ENCODE measurements at regions not wholly inside any gene's neighbourhood (a gene's known extent, or its start where the extent isn't known, plus 50 kb on each side); places are given as distances from the start of the nearest gene placed in this dataset.

- Histone ChIP-seq H3K9ac (ENCODE audit: low read depth, low read length) (no peak overlapping the region), H3K36me3 (ENCODE audit: insufficient read depth, low read depth, low read length) (no peaks in the 10 kb centered on the region), H3K27ac (ENCODE audit: low read length) (no peak overlapping the region), H3K9me3 (ENCODE audit: insufficient read depth, low read depth, low read length) (no peaks in the 10 kb centered on the region), H3K4me1 (ENCODE audit: insufficient read depth, low read length) (no peaks in the 10 kb centered on the region), H3K4me3 (ENCODE audit: low read length) (no peak overlapping the region), H3K27me3 (ENCODE audit: insufficient read depth, low read length) (no peaks in the 10 kb centered on the region)
Measured at GRCh38 chr18:33851546-33852078, 273.6 kb downstream of the ASXL3 start.

GRCh38 chr18:33849731-33850130, 271.7 kb downstream of the ASXL3 start:
- Histone ChIP-seq H3K9me3 (ENCODE audit: insufficient read depth, low read depth, low read length) (no peaks in the 10 kb centered on the region), H3K4me3 (ENCODE audit: low read length) (no peak overlapping the region), H3K9ac (ENCODE audit: low read depth, low read length) (no peak overlapping the region), H3K36me3 (ENCODE audit: insufficient read depth, low read depth, low read length) (no peaks in the 10 kb centered on the region), H3K4me1 (ENCODE audit: insufficient read depth, low read length) (no peaks in the 10 kb centered on the region), H3K27ac (ENCODE audit: low read length) (no peak overlapping the region), H3K27me3 (ENCODE audit: insufficient read depth, low read length) (no peaks in the 10 kb centered on the region)

GRCh38 chr18:33844232-33844631, 266.2 kb downstream of the ASXL3 start:
- Histone ChIP-seq H3K4me1 (ENCODE audit: insufficient read depth, low read length) (peaks cover 7% of the 10 kb centered on the region; the same call in 1 of the 2 replicates), H3K9ac (ENCODE audit: low read depth, low read length) (no peak overlapping the region), H3K36me3 (ENCODE audit: insufficient read depth, low read depth, low read length) (no peaks in the 10 kb centered on the region), H3K27ac (ENCODE audit: low read length) (no peak overlapping the region), H3K27me3 (ENCODE audit: insufficient read depth, low read length) (no peaks in the 10 kb centered on the region), H3K9me3 (ENCODE audit: insufficient read depth, low read depth, low read length) (no peaks in the 10 kb centered on the region), H3K4me3 (ENCODE audit: low read length) (no peak overlapping the region)

GRCh38 chr18:33841221-33841967, 263.4 kb downstream of the ASXL3 start:
- H3K9ac ChIP-seq (ENCODE audit: low read depth, low read length): no peak overlapping the region

GRCh38 chr18:33840212-33840593, 262.2 kb downstream of the ASXL3 start:
- Histone ChIP-seq H3K9ac (ENCODE audit: low read depth, low read length) (no peak overlapping the region), H3K4me1 (ENCODE audit: insufficient read depth, low read length) (peaks cover 18% of the 10 kb centered on the region; the same call in 1 of the 2 replicates), H3K36me3 (ENCODE audit: insufficient read depth, low read depth, low read length) (no peaks in the 10 kb centered on the region), H3K4me3 (ENCODE audit: low read length) (no peak overlapping the region), H3K27me3 (ENCODE audit: insufficient read depth, low read length) (no peaks in the 10 kb centered on the region), H3K9me3 (ENCODE audit: insufficient read depth, low read depth, low read length) (no peaks in the 10 kb centered on the region), H3K27ac (ENCODE audit: low read length) (no peak overlapping the region)

More at GRCh38 chr18:33841221-33841967, 263.4 kb downstream of the ASXL3 start:
- no peaks in the 10 kb centered on the region for H3K9me3 ChIP-seq (ENCODE audit: insufficient read depth, low read depth, low read length)
- no peaks in the 10 kb centered on the region for H3K27me3 ChIP-seq (ENCODE audit: insufficient read depth, low read length)
- peaks cover 18% of the 10 kb centered on the region; the same call in 1 of the 2 replicates for H3K4me1 ChIP-seq (ENCODE audit: insufficient read depth, low read length)
- no peaks in the 10 kb centered on the region for H3K36me3 ChIP-seq (ENCODE audit: insufficient read depth, low read depth, low read length)
- H3K27ac ChIP-seq (ENCODE audit: low read length): no peak overlapping the region
- H3K4me3 ChIP-seq (ENCODE audit: low read length): no peak overlapping the region

- no peaks in the 10 kb centered on the region for H3K36me3 ChIP-seq (ENCODE audit: insufficient read depth, low read depth, low read length)
- H3K4me3 ChIP-seq (ENCODE audit: low read length): no peak overlapping the region
- no peaks in the 10 kb centered on the region for H3K27me3 ChIP-seq (ENCODE audit: insufficient read depth, low read length)
- H3K27ac ChIP-seq (ENCODE audit: low read length): no peak overlapping the region
- no peaks in the 10 kb centered on the region for H3K9me3 ChIP-seq (ENCODE audit: insufficient read depth, low read depth, low read length)
- H3K9ac ChIP-seq (ENCODE audit: low read depth, low read length): no peak overlapping the region
- H3K4me1 ChIP-seq (ENCODE audit: insufficient read depth, low read length): peaks cover 18% of the 10 kb centered on the region; the same call in 1 of the 2 replicates
Measured at GRCh38 chr18:33839452-33840211, 261.6 kb downstream of the ASXL3 start.

DNA sequence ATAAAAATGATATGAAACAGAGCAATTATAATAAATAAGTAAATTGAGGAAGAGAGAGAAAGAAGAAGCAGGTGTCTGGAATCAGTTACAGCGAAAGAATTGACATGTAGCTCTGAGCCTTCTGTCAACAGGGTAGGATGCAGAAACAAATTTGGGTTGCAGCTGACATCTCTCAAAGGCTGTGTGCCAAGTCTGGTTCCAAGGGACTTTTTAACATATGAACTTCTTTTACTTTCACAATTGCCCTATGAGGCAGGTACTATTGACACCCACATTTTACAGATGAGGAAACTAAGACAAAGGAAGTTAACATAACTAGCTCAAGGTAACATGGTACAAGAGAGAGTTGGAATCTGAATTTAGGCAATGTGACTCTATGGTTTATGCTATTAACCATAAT, 260.0 kb downstream of the ASXL3 start:
- no peaks in the 10 kb centered on the region for H3K27me3 ChIP-seq (ENCODE audit: insufficient read depth, low read length)
- H3K4me3 ChIP-seq (ENCODE audit: low read length): no peak overlapping the region
- peaks cover 18% of the 10 kb centered on the region; the same call in 1 of the 2 replicates for H3K4me1 ChIP-seq (ENCODE audit: insufficient read depth, low read length)
- H3K9me3 ChIP-seq (ENCODE audit: insufficient read depth, low read depth, low read length): no peaks in the 10 kb centered on the region
- no peaks in the 10 kb centered on the region for H3K36me3 ChIP-seq (ENCODE audit: insufficient read depth, low read depth, low read length)
- no peak overlapping the region for H3K27ac ChIP-seq (ENCODE audit: low read length)
- no peak overlapping the region for H3K9ac ChIP-seq (ENCODE audit: low read depth, low read length)

GRCh38 chr18:33837191-33837590, 259.2 kb downstream of the ASXL3 start:
- H3K4me3 ChIP-seq (ENCODE audit: low read length): peak overlapping the region; percentile 12
- H3K9me3 ChIP-seq (ENCODE audit: insufficient read depth, low read depth, low read length): no peaks in the 10 kb centered on the region
- H3K36me3 ChIP-seq (ENCODE audit: insufficient read depth, low read depth, low read length): no peaks in the 10 kb centered on the region
- peaks cover 18% of the 10 kb centered on the region; the same call in 1 of the 2 replicates for H3K4me1 ChIP-seq (ENCODE audit: insufficient read depth, low read length)
- H3K27me3 ChIP-seq (ENCODE audit: insufficient read depth, low read length): no peaks in the 10 kb centered on the region
- H3K27ac ChIP-seq (ENCODE audit: low read length): no peak overlapping the region
- H3K9ac ChIP-seq (ENCODE audit: low read depth, low read length): no peak overlapping the region

DNA sequence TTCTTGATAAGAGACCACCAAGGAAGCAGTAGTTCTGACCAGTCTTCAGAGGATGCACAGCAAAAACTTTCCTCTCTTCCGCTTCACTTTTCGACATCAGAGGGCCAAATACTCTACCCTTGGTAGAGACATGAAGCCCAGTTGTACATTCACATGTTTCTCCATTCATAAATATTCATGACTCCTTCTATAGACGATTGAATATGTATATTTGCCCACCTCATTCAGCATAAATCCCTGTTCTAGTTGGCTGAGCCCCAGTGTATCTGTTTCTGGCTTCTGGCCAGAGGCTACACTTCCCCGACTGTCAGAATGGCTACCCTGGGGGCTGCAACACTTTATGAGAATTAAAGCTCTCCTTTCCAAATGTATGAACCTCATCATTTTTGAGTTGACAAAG, 258.5 kb downstream of the ASXL3 start:
- Histone ChIP-seq H3K27me3 (ENCODE audit: insufficient read depth, low read length) (no peaks in the 10 kb centered on the region), H3K9ac (ENCODE audit: low read depth, low read length) (no peak overlapping the region), H3K36me3 (ENCODE audit: insufficient read depth, low read depth, low read length) (no peaks in the 10 kb centered on the region), H3K27ac (ENCODE audit: low read length) (no peak overlapping the region), H3K4me3 (ENCODE audit: low read length) (0 out of 2 replicates have a peak overlapping the region, but pooled peaks have one; percentile 10), H3K4me1 (ENCODE audit: insufficient read depth, low read length) (peaks cover 18% of the 10 kb centered on the region; the same call in 1 of the 2 replicates), H3K9me3 (ENCODE audit: insufficient read depth, low read depth, low read length) (peaks cover 2% of the 10 kb centered on the region; the same call in 1 of the 2 replicates)

GRCh38 chr18:33835419-33835818, 257.4 kb downstream of the ASXL3 start:
- Histone ChIP-seq H3K36me3 (ENCODE audit: insufficient read depth, low read depth, low read length) (no peaks in the 10 kb centered on the region), H3K27me3 (ENCODE audit: insufficient read depth, low read length) (no peaks in the 10 kb centered on the region), H3K4me3 (ENCODE audit: low read length) (no peak overlapping the region), H3K9me3 (ENCODE audit: insufficient read depth, low read depth, low read length) (peaks cover 3% of the 10 kb centered on the region; the same call in 1 of the 2 replicates), H3K9ac (ENCODE audit: low read depth, low read length) (no peak overlapping the region), H3K27ac (ENCODE audit: low read length) (no peak overlapping the region), H3K4me1 (ENCODE audit: insufficient read depth, low read length) (peaks cover 18% of the 10 kb centered on the region; the same call in 1 of the 2 replicates)

- H3K36me3 ChIP-seq (ENCODE audit: insufficient read depth, low read depth, low read length): no peaks in the 10 kb centered on the region
- H3K4me3 ChIP-seq (ENCODE audit: low read length): no peak overlapping the region
- H3K9ac ChIP-seq (ENCODE audit: low read depth, low read length): no peak overlapping the region
- H3K27me3 ChIP-seq (ENCODE audit: insufficient read depth, low read length): no peaks in the 10 kb centered on the region
- H3K4me1 ChIP-seq (ENCODE audit: insufficient read depth, low read length): peaks cover 11% of the 10 kb centered on the region; the same call in 1 of the 2 replicates
- H3K27ac ChIP-seq (ENCODE audit: low read length): no peak overlapping the region
- H3K9me3 ChIP-seq (ENCODE audit: insufficient read depth, low read depth, low read length): peaks cover 3% of the 10 kb centered on the region; the same call in 1 of the 2 replicates
Measured at GRCh38 chr18:33833842-33834241, 255.8 kb downstream of the ASXL3 start.

Measured in iPS-20b (cell line).